Activated CD8-positive, alpha-beta T cell treated with anti-CD3 and anti-CD28 coated beads for 36 hours (primary cell): ENCODE measurements at regions not wholly inside any gene's neighbourhood (a gene's known extent, or its start where the extent isn't known, plus 50 kb on each side); places are given as distances from the start of the nearest gene placed in this dataset.

Source experiments
- ATAC-seq: fragments of 200-7000 bp; cut with Tn5 transposase; one replicate; pipeline ENCODE4 v1.10.0; 2021; ENCODE audit warnings: mild to moderate bottlenecking, moderate library complexity
- CTCF ChIA-PET: fragments of 350-600 bp; sonication (Branson Sonifier 250); formaldehyde crosslinking; loops from one replicate; lab custom pipeline; 2021; ENCODE audit warnings: antibody characterized with exemption; lab: Charles Lee
- POLR2A ChIA-PET: fragments of 350-600 bp; sonication (Branson Sonifier 250); formaldehyde crosslinking; loops from one replicate; lab custom pipeline; 2021; ENCODE audit warnings: antibody characterized with exemption; lab: Charles Lee
- DNase-seq: peaks from one replicate; pipeline ENCODE4 v3.0.0-alpha.2; 2020
- H3K27ac Mint-ChIP-seq: one replicate; pipeline ENCODE4 v1.8.0; 2021; ENCODE audit warnings: mild to moderate bottlenecking, mixed read lengths
- H3K27me3 Mint-ChIP-seq: one replicate; pipeline ENCODE4 v1.8.0; 2021; ENCODE audit warnings: mixed read lengths
- H3K36me3 Mint-ChIP-seq: one replicate; pipeline ENCODE4 v1.8.0; 2021; ENCODE audit warnings: low read depth, mixed read lengths
- H3K4me1 Mint-ChIP-seq: one replicate; pipeline ENCODE4 v1.8.0; 2021; ENCODE audit warnings: low read depth, mixed read lengths
- H3K4me3 Mint-ChIP-seq: one replicate; pipeline ENCODE4 v1.8.0; 2021; ENCODE audit warnings: mild to moderate bottlenecking, moderate library complexity, mixed read lengths
- H3K9me3 Mint-ChIP-seq: one replicate; pipeline ENCODE4 v1.8.0; 2021; ENCODE audit warnings: mixed read lengths
- intact Hi-C: fragments of 100-400 bp; cut with micrococcal nuclease; formaldehyde crosslinking; loops from one replicate; pipeline ENCODE4 v1.10.0; 2022
- TF ChIP-seq, protein P1 (sequence below): fragments of 200-600 bp; IDR thresholded peaks from one replicate; pipeline ENCODE4 v1.8.0; 2022; ENCODE audit warnings: antibody characterized with exemption, mild to moderate bottlenecking

DNA sequence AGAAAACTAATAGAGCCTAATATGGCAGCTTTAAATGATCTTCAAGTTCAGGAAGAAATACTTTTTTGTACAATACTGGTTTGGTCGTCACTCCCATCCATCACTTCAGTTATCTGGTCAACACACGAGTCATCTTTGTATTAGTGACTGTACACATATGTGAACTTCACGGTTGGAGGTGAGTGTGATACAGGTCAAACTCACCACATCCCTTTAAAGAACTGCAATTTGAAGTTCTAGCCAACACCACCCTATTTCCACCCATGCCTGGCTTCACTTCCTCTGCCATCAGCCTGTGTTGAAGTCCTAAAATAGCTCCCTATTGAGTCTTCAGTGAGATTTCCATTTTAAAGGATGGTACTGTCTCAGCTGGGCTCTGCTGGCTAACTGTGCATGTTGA lies 361.9 kb downstream of the TXNL1 start:
- intact Hi-C loops: no loop called here
- H3K9me3 Mint-ChIP-seq: peaks cover 1% of the 10 kb centered on the region
- ChIA-PET CTCF (no interaction called here), POLR2A (no interaction called here)
- TF ChIP-seq, protein P1, sequence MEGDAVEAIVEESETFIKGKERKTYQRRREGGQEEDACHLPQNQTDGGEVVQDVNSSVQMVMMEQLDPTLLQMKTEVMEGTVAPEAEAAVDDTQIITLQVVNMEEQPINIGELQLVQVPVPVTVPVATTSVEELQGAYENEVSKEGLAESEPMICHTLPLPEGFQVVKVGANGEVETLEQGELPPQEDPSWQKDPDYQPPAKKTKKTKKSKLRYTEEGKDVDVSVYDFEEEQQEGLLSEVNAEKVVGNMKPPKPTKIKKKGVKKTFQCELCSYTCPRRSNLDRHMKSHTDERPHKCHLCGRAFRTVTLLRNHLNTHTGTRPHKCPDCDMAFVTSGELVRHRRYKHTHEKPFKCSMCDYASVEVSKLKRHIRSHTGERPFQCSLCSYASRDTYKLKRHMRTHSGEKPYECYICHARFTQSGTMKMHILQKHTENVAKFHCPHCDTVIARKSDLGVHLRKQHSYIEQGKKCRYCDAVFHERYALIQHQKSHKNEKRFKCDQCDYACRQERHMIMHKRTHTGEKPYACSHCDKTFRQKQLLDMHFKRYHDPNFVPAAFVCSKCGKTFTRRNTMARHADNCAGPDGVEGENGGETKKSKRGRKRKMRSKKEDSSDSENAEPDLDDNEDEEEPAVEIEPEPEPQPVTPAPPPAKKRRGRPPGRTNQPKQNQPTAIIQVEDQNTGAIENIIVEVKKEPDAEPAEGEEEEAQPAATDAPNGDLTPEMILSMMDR: no peak
- H3K4me1 Mint-ChIP-seq: no peaks in the 10 kb centered on the region
- no peak for ATAC-seq
- H3K36me3 Mint-ChIP-seq: no peaks in the 10 kb centered on the region
- H3K27me3 Mint-ChIP-seq: no peaks in the 10 kb centered on the region
- no peak overlapping the region for H3K27ac Mint-ChIP-seq
- no peak for DNase-seq
- no peak overlapping the region for H3K4me3 Mint-ChIP-seq

DNA sequence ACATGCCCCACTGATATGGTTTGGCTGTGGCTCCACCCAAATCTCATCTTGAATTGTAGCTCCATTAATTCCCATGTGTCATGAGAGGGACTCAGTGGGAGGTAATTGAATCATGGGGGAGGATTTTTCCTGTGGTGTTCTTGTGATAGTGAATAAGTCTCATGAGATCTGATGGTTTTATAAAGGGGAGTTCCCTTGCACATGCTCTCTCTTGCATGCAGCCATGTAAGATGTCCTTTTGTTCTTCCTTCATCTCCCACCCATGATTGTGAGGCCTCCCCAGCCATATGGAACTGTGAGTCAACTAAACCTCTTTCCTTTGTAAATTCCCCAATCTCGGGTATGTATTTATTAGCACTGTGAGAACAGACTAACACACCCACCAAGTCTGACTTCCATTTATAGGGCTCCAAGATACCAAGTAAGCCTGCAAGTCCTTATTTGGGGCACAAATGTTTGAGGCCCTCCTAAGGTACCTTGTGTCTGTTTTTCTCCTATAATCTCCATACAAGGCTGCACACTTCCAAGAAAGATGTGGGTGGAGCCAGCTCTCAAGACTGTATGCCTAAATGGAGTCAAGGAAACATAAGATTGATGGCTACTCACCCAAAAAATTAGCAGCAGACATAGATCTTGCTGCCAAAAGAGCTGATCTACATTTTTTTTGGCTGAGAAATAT lies 364.7 kb downstream of the TXNL1 start:
- no peaks in the 10 kb centered on the region for H3K36me3 Mint-ChIP-seq
- H3K27me3 Mint-ChIP-seq: no peaks in the 10 kb centered on the region
- no peaks in the 10 kb centered on the region for H3K4me1 Mint-ChIP-seq
- CTCF ChIA-PET: no interaction called here
- ATAC-seq (no peak), DNase-seq (no peak)
- TF ChIP-seq, protein P1: no peak
- POLR2A ChIA-PET: interaction anchor here (0.6 kb wide), 1 partner anchor 425 kb away, joined by 3 read pairs; no protein-coding TSS in a partner anchor
- H3K27ac Mint-ChIP-seq: no peak overlapping the region
- no peak overlapping the region for H3K4me3 Mint-ChIP-seq
- intact Hi-C loops: no loop called here
- no peaks in the 10 kb centered on the region for H3K9me3 Mint-ChIP-seq

- Mint-ChIP-seq H3K9me3 (no peaks in the 10 kb centered on the region), H3K27ac (no peak overlapping the region), H3K36me3 (no peaks in the 10 kb centered on the region), H3K4me3 (no peak overlapping the region), H3K4me1 (no peaks in the 10 kb centered on the region), H3K27me3 (peaks cover 6% of the 10 kb centered on the region)
- POLR2A ChIA-PET: no interaction called here
- DNase-seq (no peak), ATAC-seq (no peak)
- CTCF ChIA-PET: no interaction called here
- intact Hi-C loops: no loop called here
- TF ChIP-seq, protein P1: no peak
Observed at GRCh38 chr18:56270671-56271250, 367.6 kb downstream of the TXNL1 start.

DNA sequence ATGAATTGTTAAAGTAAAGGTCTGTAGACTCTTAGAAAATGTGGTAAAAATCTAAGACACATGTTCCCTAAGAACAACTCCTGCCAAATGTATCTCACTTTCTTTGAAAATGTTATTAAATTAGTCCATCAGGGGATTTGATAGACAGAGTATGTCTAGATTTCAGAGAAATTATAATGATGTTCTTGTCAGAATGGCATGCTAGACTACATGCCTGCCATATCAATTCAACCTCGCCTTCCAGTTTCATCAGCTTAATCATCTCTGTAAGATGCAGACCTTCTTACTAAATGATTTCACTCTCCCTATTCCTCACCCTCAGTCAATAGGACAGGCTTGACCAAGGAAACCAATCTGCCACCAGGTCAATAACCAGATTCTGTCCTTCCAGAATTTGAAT lies 368.4 kb downstream of the TXNL1 start:
- TF ChIP-seq, protein P1: no peak

DNA sequence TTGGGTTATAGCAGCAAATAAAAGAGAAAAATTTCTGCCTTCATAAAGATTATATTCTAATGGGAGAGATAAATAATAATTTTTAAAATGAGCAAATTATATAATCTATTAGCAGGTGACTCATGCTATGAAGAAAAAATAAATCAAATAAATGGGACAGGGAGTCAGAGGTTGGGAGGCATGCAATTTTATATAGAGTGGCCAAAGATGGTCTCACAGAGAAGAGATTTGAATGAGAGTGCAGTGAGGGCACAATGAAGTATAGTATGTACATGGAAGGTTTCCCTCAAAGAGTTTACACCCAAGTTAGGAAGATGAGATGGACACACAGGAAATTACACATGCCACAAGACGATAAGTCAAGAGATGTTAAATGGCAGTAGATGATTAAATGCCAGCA lies 369.4 kb downstream of the TXNL1 start:
- H3K27me3 Mint-ChIP-seq: peaks cover 6% of the 10 kb centered on the region

More for the DNA sequence above, 368.4 kb downstream of the TXNL1 start:
- Mint-ChIP-seq H3K36me3 (no peaks in the 10 kb centered on the region), H3K27me3 (peaks cover 6% of the 10 kb centered on the region), H3K4me1 (no peaks in the 10 kb centered on the region), H3K27ac (no peak overlapping the region), H3K4me3 (no peak overlapping the region), H3K9me3 (no peaks in the 10 kb centered on the region)
- DNase-seq: no peak
- no peak for ATAC-seq
- intact Hi-C loops: no loop called here
- ChIA-PET CTCF (no interaction called here), POLR2A (no interaction called here)

More for the DNA sequence above, 369.4 kb downstream of the TXNL1 start:
- ChIA-PET POLR2A (no interaction called here), CTCF (no interaction called here)
- Mint-ChIP-seq H3K36me3 (no peaks in the 10 kb centered on the region), H3K4me3 (no peak overlapping the region), H3K4me1 (no peaks in the 10 kb centered on the region), H3K9me3 (no peaks in the 10 kb centered on the region), H3K27ac (no peak overlapping the region)
- TF ChIP-seq, protein P1: no peak
- no peak for DNase-seq
- no peak for ATAC-seq
- intact Hi-C loops: no loop called here
